HG02870 (cell line): ENCODE measurements at regions not wholly inside any gene's neighbourhood (a gene's known extent, or its start where the extent isn't known, plus 50 kb on each side); places are given as distances from the start of the nearest gene placed in this dataset.
"Not testable (repeated sequence)": the region's sequence is repeated elsewhere in the genome, so short reads cannot be mapped to it uniquely, and the experiment has no call there.

Experiments used
- ATAC-seq: cut with Tn5 transposase; IDR thresholded peaks from one replicate; pipeline ENCODE4 v1.9.1; 2021; ENCODE audit warnings: mild to moderate bottlenecking, moderate library complexity; ENCODE audit not compliant: unreplicated experiment

GRCh38 chr21:20020026-20020425, 978.2 kb upstream of the NCAM2 start:
- ATAC-seq: no peak

- no peak for ATAC-seq
Observed at GRCh38 chr21:20023193-20023592, 975.0 kb upstream of the NCAM2 start.

- ATAC-seq: no peak
Observed at GRCh38 chr21:20024741-20025140, 973.5 kb upstream of the NCAM2 start.

- no peak for ATAC-seq
Observed at GRCh38 chr21:20026543-20026942, 971.7 kb upstream of the NCAM2 start.

- ATAC-seq: no peak
Observed at GRCh38 chr21:20030390-20030789, 967.8 kb upstream of the NCAM2 start.

- ATAC-seq: no peak
Observed at GRCh38 chr21:20031807-20032206, 966.4 kb upstream of the NCAM2 start.

GRCh38 chr21:20040768-20041167, 957.4 kb upstream of the NCAM2 start:
- no peak for ATAC-seq

GRCh38 chr21:20045197-20045596, 953.0 kb upstream of the NCAM2 start:
- ATAC-seq: no peak

GRCh38 chr21:20048130-20048837, 949.9 kb upstream of the NCAM2 start:
- ATAC-seq: not testable (repeated sequence)

- no peak for ATAC-seq
Observed at GRCh38 chr21:20083336-20083735, 914.9 kb upstream of the NCAM2 start.

- no peak for ATAC-seq
Observed at GRCh38 chr21:20083925-20084324, 914.3 kb upstream of the NCAM2 start.

- no peak for ATAC-seq
Observed at GRCh38 chr21:20086508-20086907, 911.7 kb upstream of the NCAM2 start.

GRCh38 chr21:20106368-20106767, 891.8 kb upstream of the NCAM2 start:
- no peak for ATAC-seq

- ATAC-seq: no peak
Observed at GRCh38 chr21:20108016-20108415, 890.2 kb upstream of the NCAM2 start.

- no peak for ATAC-seq
Observed at GRCh38 chr21:20108976-20109540, 889.2 kb upstream of the NCAM2 start.

- no peak for ATAC-seq
Observed at GRCh38 chr21:20110368-20110767, 887.8 kb upstream of the NCAM2 start.

GRCh38 chr21:20151741-20152140, 846.5 kb upstream of the NCAM2 start:
- no peak for ATAC-seq

GRCh38 chr21:20163167-20163566, 835.0 kb upstream of the NCAM2 start:
- no peak for ATAC-seq

GRCh38 chr21:20167059-20167458, 831.1 kb upstream of the NCAM2 start:
- ATAC-seq: no peak

GRCh38 chr21:20169812-20170576, 828.2 kb upstream of the NCAM2 start:
- no peak for ATAC-seq

GRCh38 chr21:20186186-20186585, 812.0 kb upstream of the NCAM2 start:
- no peak for ATAC-seq

GRCh38 chr21:20187028-20187427, 811.2 kb upstream of the NCAM2 start:
- no peak for ATAC-seq
